ENCODE measurements at regions not wholly inside any gene's neighbourhood (a gene's known extent, or its start where the extent isn't known, plus 50 kb on each side); places are given as distances from the start of the nearest gene placed in this dataset.

GRCh38 chr15:46275701-46276100 is 640.9 kb downstream of the SQOR start:
- TF ChIP-seq CTCF (IDR thresholded peaks at IDR 0.05) = no peak
- TF ChIP-seq POLR2A (IDR thresholded peaks at IDR 0.05) = no peak

All from body of pancreas (tissue), 4 donors.